GM18868 (cell line): ENCODE measurements at regions not wholly inside any gene's neighbourhood (a gene's known extent, or its start where the extent isn't known, plus 50 kb on each side); places are given as distances from the start of the nearest gene placed in this dataset.

Experiments used
- ATAC-seq: cut with Tn5 transposase; IDR thresholded peaks from one replicate; pipeline ENCODE4 v1.9.1; 2021; ENCODE audit warnings: mild to moderate bottlenecking, moderate library complexity; ENCODE audit not compliant: unreplicated experiment

DNA sequence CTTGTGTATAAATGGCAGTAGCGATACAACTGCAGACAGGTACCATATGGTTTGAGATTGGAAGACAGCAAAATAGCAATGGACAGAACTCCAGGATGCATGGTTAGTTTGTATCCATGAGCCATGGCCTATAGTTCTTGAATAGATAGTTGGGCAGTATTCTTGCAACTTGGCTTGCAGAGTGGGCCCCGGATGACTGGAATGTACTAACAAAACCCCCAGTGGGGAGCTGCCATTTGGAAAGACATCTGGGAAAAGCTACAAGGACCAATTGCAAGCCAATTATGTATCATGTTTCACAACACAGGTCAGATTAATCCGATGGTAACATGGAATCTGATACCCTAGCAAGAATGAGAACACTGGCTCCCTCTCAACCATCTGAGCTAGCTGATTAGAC, 279.6 kb downstream of the RERGL start:
- no peak for ATAC-seq

GRCh38 chr12:17809206-17809605, 280.8 kb downstream of the RERGL start:
- no peak for ATAC-seq

DNA sequence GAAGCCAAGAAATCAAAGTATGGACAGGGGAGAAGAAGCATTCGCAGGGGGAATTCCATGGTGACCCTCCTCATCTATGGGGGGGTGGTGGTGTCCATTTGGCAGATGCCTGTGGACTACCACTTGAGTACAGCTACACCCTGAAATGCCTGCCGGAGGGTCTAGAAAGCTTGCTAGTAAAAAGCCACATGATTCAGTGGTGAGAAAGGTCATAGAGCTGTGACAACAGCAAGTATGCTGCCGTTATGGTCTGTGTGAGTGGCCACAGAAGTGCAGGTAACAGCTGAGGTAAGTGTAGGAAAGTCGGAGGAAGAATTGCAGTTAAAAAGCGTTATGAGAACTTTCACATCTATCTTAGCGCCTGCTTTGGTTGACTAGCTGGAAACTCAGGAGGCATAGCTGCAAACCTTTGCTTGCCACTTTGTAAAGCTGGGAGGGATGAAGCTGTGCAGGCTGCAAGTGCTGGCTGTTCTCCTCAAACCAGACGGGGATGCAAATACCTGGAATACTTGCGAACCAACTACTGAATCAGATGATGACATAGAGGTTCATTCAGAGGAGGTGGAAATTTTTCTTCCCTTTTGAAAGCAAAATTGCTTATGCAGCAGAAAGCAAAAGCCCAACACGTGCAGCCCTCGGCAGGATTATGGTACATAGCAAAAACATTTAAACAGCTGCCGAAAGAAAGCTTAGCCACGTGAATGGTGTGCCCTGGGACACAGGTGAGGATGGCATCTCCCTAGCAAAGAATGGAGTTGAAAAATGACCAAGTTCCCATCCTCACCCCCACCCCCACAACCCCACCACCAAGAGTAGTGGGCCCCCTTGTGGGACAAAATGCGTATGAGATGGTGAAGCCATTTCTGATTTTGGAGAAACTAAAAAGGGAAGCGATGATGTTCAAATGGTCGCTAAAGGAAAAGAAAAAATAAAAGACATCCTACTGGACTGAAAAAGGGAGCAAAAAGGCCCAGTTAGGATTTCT, 287.0 kb downstream of the RERGL start:
- no peak for ATAC-seq

DNA sequence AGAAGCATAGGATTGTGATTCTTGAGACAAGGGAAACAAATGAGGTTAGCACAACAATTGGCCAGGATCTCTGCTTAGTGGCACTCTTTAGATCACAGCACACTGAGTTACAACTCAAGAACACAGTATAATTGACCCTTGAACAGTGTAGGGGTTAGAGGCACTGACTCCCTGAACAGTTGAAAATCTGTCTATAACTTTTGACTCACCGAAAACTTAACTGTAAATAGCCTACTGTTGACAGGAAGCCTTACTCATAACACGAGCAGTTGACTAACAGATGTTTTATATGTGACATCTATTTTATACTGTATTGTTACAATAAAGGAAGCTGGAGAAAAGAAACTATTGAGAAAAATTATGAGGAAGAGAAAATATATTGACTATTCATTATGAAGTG, 296.1 kb downstream of the RERGL start:
- ATAC-seq = no peak

DNA sequence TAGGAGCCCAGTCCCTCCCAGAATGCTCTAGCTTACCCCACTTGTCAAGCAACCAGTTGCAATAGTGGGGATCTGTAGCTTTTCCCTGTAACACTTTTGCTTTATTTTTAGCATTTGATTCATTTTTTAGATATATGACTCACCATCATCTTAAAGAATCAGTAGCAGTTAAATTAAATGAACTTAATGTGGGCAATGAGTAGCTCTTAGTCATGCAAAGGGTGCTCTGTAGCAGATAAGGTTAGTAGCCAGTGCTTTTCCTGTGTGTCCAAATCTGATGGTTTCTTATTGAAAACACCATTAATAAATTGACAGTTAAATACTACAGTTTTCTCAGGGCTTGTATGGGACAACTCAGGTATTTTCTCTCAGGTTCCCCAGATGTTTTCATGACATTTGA, 311.8 kb downstream of the RERGL start:
- ATAC-seq = no peak

DNA sequence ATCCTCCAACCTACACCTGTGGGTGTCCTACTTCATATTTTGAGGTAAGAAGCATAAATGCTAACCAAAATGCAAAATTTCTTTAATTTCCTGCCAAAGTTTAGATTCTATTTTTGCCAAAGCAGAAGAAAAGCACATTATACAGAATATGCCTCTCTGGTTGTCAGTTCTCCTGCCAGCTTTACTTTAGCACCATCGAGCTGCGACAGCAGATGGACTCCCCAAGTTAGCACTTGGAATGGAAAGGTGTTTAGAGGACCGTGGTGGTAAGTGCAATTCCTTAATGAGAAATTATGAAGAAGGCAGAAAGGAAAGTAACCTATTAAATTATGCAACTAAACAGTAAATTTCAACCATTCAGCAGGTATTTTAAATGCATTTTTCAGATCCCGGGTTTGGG, 326.6 kb downstream of the RERGL start:
- no peak for ATAC-seq

DNA sequence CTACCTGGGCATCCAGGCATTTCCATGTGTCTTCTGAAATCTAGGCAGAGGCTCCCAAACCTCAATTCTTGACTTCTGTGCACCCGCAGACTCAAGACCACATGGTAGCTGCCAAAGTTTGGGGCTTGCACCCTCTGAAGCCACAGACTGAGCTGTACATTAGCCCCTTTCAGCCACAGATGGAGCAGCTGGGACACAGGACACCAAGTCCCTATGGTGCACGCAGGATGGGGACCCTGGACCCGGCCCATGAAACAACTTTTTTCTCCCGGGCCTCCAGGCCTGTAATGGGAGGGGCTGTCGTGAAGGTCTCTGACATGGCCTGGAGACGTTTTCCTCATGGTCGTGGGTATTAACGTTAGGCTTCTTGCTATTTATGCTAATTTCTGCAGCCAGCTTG, 330.0 kb downstream of the RERGL start:
- ATAC-seq = no peak
